DOHH2 (cell line): ENCODE measurements at regions not wholly inside any gene's neighbourhood (a gene's known extent, or its start where the extent isn't known, plus 50 kb on each side); places are given as distances from the start of the nearest gene placed in this dataset.

ENCODE experiments used
- CTCF ChIP-seq: fragments of 200-600 bp; sonication (generic); IDR thresholded peaks from one replicate; pipeline ENCODE4 v1.5.1; 2014; ENCODE audit warnings: antibody characterized with exemption, mild to moderate bottlenecking, low read depth, low read length; ENCODE audit not compliant: poor library complexity, severe bottlenecking
- EZH2phosphoT487 ChIP-seq: fragments of 200-600 bp; sonication (generic); IDR thresholded peaks from 2 replicates; pipeline ENCODE4 v1.6.1; 2017; ENCODE audit warnings: borderline replicate concordance, mild to moderate bottlenecking, antibody characterized with exemption, low read length, moderate library complexity, mixed read lengths

- TF ChIP-seq CTCF (no peak), EZH2phosphoT487 (no peak)
These were observed 438.4 kb downstream of the EFNA5 start for GRCh38 chr5:107232293-107232692.
